ENCODE measurements at regions not wholly inside any gene's neighbourhood (a gene's known extent, or its start where the extent isn't known, plus 50 kb on each side); places are given as distances from the start of the nearest gene placed in this dataset.

GRCh38 chr2:180394305-180394704 lies 387.2 kb upstream of the CWC22 start:
- ATAC-seq (no peak), DNase-seq (no peak)
- H3K27ac ChIP-seq (ENCODE audit: low read length), result no peak overlapping the region
- no peak overlapping the region for H3K4me3 ChIP-seq (ENCODE audit: low read length)
- TF ChIP-seq EZH2 (IDR thresholded peaks at IDR 0.05; ENCODE audit: low read length, unreplicated experiment) (no peak), EZH2phosphoT487 (IDR thresholded peaks at IDR 0.05; ENCODE audit: borderline replicate concordance, low read length) (no peak)
- TF ChIP-seq, protein P1, sequence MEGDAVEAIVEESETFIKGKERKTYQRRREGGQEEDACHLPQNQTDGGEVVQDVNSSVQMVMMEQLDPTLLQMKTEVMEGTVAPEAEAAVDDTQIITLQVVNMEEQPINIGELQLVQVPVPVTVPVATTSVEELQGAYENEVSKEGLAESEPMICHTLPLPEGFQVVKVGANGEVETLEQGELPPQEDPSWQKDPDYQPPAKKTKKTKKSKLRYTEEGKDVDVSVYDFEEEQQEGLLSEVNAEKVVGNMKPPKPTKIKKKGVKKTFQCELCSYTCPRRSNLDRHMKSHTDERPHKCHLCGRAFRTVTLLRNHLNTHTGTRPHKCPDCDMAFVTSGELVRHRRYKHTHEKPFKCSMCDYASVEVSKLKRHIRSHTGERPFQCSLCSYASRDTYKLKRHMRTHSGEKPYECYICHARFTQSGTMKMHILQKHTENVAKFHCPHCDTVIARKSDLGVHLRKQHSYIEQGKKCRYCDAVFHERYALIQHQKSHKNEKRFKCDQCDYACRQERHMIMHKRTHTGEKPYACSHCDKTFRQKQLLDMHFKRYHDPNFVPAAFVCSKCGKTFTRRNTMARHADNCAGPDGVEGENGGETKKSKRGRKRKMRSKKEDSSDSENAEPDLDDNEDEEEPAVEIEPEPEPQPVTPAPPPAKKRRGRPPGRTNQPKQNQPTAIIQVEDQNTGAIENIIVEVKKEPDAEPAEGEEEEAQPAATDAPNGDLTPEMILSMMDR (conservative IDR thresholded peaks at IDR 0.05; ENCODE audit: low read depth, low read length), result no peak
- H3K79me2 ChIP-seq (ENCODE audit: low read length), result no peaks in the 10 kb centered on the region
- H3K27me3 ChIP-seq (ENCODE audit: low read length), result no peaks in the 10 kb centered on the region
- H3K9me3 ChIP-seq (ENCODE audit: low read length), result peaks cover 6% of the 10 kb centered on the region; the same call in 1 of the 2 replicates
- no peak overlapping the region for H2AFZ ChIP-seq (ENCODE audit: low read length)
- no peaks in the 10 kb centered on the region for H3K4me1 ChIP-seq (ENCODE audit: insufficient read depth, low read length)
- ChIA-PET CTCF (no interaction called here), POLR2A (ENCODE audit: unreplicated experiment) (no interaction called here)
- no peaks in the 10 kb centered on the region for H4K20me1 ChIP-seq (ENCODE audit: low read length)
- H3F3A ChIP-seq (ENCODE audit: low read length, unreplicated experiment), result no peaks in the 10 kb centered on the region
- no peak overlapping the region for H3K4me2 ChIP-seq (ENCODE audit: low read length)
- H3K9ac ChIP-seq (ENCODE audit: low read length), result no peak overlapping the region
- intact Hi-C loops (cut with micrococcal nuclease), result no loop called here
- BruUV-seq (replicated peaks), result no TSS peak
- H3K9me2 ChIP-seq (replicated peaks; ENCODE audit: low read length), result no peaks in the 10 kb centered on the region
- H3K36me3 ChIP-seq (ENCODE audit: low read depth, low read length), result no peaks in the 10 kb centered on the region

- intact Hi-C loops (cut with micrococcal nuclease), result no loop called here
- no peak overlapping the region for H3K4me3 ChIP-seq (ENCODE audit: low read length)
- no peaks in the 10 kb centered on the region for H3K9me3 ChIP-seq (ENCODE audit: low read length)
- no peaks in the 10 kb centered on the region for H3K27me3 ChIP-seq (ENCODE audit: low read length)
- POLR2A ChIA-PET (ENCODE audit: unreplicated experiment), result interaction anchor here (0.6 kb wide), 1 partner anchor 128 kb away, joined by 5 read pairs; no protein-coding TSS in a partner anchor
- H4K20me1 ChIP-seq (ENCODE audit: low read length), result no peaks in the 10 kb centered on the region
- no peak overlapping the region for H3K4me2 ChIP-seq (ENCODE audit: low read length)
- CTCF ChIA-PET, result no interaction called here
- no peaks in the 10 kb centered on the region for H3K79me2 ChIP-seq (ENCODE audit: low read length)
- peaks cover 8% of the 10 kb centered on the region; the same call in 1 of the 2 replicates for H3K4me1 ChIP-seq (ENCODE audit: insufficient read depth, low read length)
- no TSS peak for BruUV-seq (replicated peaks)
- no peaks in the 10 kb centered on the region for H3K9me2 ChIP-seq (replicated peaks; ENCODE audit: low read length)
- H2AFZ ChIP-seq (ENCODE audit: low read length), result no peak overlapping the region
- TF ChIP-seq EZH2 (IDR thresholded peaks at IDR 0.05; ENCODE audit: low read length, unreplicated experiment) (no peak), EZH2phosphoT487 (IDR thresholded peaks at IDR 0.05; ENCODE audit: borderline replicate concordance, low read length) (no peak)
- TF ChIP-seq, protein P1 (conservative IDR thresholded peaks at IDR 0.05; ENCODE audit: low read depth, low read length), result no peak
- no peaks in the 10 kb centered on the region for H3K36me3 ChIP-seq (ENCODE audit: low read depth, low read length)
- ATAC-seq, result peak; percentile 74
- no peaks in the 10 kb centered on the region for H3F3A ChIP-seq (ENCODE audit: low read length, unreplicated experiment)
- DNase-seq, result peak; percentile 63
- H3K27ac ChIP-seq (ENCODE audit: low read length), result peak overlapping the region; percentile 46
- H3K9ac ChIP-seq (ENCODE audit: low read length), result no peak overlapping the region
Observed at GRCh38 chr2:180385601-180386201, 378.6 kb upstream of the CWC22 start.

DNA sequence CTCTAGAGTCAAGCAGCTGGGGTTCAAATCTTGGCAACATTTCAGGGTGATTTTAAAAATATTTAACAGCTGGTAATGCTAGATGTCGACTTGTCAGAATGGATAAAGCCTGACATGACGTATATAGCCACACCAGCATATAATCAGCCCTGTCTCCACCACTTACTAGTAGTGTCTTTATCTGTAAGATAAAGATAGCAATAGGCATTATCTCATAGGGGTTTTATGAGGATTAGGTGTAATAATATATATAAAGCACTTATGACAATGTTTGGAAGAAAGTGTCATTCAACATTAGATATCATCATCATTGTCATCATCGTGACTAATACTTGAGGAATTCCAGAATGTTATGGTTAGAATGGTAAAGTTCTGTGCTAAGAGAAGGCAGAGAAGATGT lies 369.0 kb upstream of the CWC22 start:
- no peaks in the 10 kb centered on the region for H3K27me3 ChIP-seq (ENCODE audit: low read length)
- TF ChIP-seq, protein P1 (conservative IDR thresholded peaks at IDR 0.05; ENCODE audit: low read depth, low read length), result no peak
- TF ChIP-seq EZH2 (IDR thresholded peaks at IDR 0.05; ENCODE audit: low read length, unreplicated experiment) (no peak), EZH2phosphoT487 (IDR thresholded peaks at IDR 0.05; ENCODE audit: borderline replicate concordance, low read length) (no peak)
- ATAC-seq (no peak), DNase-seq (peak; percentile 54)
- no TSS peak for BruUV-seq (replicated peaks)
- H3K27ac ChIP-seq (ENCODE audit: low read length), result no peak overlapping the region
- no peaks in the 10 kb centered on the region for H3K9me2 ChIP-seq (replicated peaks; ENCODE audit: low read length)
- H3K9ac ChIP-seq (ENCODE audit: low read length), result no peak overlapping the region
- no peak overlapping the region for H3K4me3 ChIP-seq (ENCODE audit: low read length)
- H2AFZ ChIP-seq (ENCODE audit: low read length), result no peak overlapping the region
- H3K9me3 ChIP-seq (ENCODE audit: low read length), result no peaks in the 10 kb centered on the region
- ChIA-PET POLR2A (ENCODE audit: unreplicated experiment) (no interaction called here), CTCF (no interaction called here)
- H3K4me2 ChIP-seq (ENCODE audit: low read length), result no peak overlapping the region
- H3K4me1 ChIP-seq (ENCODE audit: insufficient read depth, low read length), result no peaks in the 10 kb centered on the region
- H3F3A ChIP-seq (ENCODE audit: low read length, unreplicated experiment), result no peaks in the 10 kb centered on the region
- no peaks in the 10 kb centered on the region for H3K36me3 ChIP-seq (ENCODE audit: low read depth, low read length)
- H3K79me2 ChIP-seq (ENCODE audit: low read length), result no peaks in the 10 kb centered on the region
- intact Hi-C loops (cut with micrococcal nuclease), result no loop called here
- H4K20me1 ChIP-seq (ENCODE audit: low read length), result no peaks in the 10 kb centered on the region
